ENCODE measurements at regions not wholly inside any gene's neighbourhood (a gene's known extent, or its start where the extent isn't known, plus 50 kb on each side); places are given as distances from the start of the nearest gene placed in this dataset.

DNA sequence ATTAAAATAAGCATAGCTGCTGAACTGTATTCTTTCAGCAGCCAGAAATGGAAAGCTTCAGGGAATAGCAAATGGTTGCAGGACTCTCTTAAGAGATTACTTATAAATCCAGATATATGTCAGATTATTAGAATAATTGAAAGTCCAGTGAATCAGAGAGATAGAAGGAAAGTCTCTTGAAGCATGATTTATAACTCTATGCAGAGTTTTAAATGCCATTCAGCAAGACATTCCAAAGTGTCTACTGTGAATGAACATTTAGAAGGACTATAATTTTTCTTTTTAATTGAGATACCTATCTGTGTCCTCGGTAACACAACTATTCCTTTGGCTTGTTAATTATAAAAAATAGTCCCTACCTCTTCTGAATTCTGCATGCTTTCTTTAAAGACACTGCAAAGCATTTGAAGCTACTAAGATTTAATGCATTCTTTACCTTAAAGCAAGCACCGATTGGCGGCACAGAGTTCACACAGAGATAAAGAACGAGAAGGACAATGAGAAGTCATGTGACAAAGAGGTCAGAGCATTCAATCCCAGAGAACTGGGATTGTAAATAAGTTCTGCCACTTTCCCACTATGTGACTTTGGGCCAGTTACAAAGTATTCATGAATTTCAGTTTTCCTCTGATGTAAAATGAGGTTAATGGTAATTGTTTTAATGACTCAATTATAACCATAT lies 371.0 kb upstream of the ATP2B1 start:
- no peak for DNase-seq (ENCODE audit: low read depth in 2 of 2)

DNA sequence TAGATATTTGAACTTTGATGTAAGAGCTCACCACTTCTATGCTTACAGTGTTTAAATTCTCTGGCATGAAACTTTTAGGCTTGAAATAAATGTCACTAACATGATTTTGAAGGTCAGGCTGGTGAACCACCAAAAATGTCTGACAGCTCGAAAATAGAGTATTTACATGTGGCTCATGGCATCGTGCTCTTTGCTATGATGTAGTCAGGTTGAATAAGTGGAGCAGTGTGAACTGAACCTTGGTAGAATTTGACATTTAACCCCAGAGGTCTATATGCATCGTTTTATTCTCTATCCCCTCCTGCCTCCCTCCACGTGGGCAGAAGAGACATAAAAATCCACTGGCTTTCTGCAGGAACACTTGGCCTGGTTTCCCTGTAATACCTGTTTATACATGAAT lies 369.7 kb upstream of the ATP2B1 start:
- DNase-seq (ENCODE audit: low read depth in 2 of 2), result no peak

DNA sequence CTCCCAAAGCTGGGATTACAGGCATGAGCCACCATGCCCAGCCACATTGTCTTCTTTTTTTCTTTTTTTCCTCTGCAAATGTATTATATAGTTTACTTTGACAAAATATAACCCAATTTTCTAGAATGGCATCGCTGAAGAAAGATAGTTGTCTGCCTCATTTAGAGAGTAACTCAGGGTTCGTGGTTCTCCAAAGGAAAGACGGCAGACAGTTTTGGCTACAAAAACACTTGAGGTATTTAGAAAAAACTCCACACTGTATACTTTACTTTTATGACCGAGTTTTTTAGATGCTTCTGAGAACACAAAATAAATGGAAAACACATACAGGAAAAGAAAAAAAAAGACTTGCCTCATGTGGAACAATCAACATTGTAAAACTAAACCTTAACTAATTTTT lies 369.1 kb upstream of the ATP2B1 start:
- DNase-seq (ENCODE audit: low read depth in 2 of 2), result no peak

GRCh38 chr12:90076851-90077319 lies 368.2 kb upstream of the ATP2B1 start:
- DNase-seq (ENCODE audit: low read depth in 2 of 2), result no peak

GRCh38 chr12:90075685-90076084 lies 367.0 kb upstream of the ATP2B1 start:
- DNase-seq (ENCODE audit: low read depth in 2 of 2), result no peak

DNA sequence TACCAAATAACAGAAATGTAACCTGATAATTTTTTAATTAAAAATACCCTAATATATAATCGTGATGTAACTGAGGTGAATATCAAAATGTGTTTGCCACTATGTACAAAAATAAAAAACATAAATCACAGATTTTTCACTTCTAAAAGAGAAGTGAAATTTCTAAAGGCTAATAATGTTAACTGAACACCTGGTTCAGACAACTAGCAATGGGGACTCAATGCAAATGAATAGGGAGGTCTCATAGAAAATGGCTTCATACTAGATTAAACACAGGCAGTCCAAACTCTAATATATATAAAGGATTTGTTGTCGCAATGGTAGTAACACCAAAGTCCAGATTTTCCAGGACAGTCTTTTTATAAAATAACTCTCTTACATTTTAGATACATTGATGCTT lies 365.4 kb upstream of the ATP2B1 start:
- no peak for DNase-seq (ENCODE audit: low read depth in 2 of 2)

DNA sequence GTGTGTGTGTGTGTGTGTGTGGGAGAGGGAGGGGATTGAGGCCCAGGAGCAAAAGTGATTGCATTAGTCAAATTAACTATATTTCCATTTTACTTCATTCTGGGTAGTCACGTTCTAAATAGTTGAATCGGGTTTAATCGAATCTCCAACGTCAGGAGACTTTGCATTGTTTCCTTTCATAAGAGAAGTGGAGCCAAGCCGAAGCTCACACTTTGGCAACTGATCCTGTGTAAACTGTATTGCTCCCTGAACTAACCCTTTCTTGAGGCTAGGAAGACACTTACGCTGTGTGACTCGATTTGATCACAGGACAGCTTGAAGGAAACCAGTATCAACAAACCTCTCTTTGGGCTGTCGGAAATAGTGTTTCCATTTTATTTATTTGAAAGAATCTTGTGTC lies 363.4 kb upstream of the ATP2B1 start:
- DNase-seq (ENCODE audit: low read depth in 2 of 2), result no peak

- no peak for DNase-seq (ENCODE audit: low read depth in 2 of 2)
These were observed 361.1 kb upstream of the ATP2B1 start for GRCh38 chr12:90069711-90070110.

DNA sequence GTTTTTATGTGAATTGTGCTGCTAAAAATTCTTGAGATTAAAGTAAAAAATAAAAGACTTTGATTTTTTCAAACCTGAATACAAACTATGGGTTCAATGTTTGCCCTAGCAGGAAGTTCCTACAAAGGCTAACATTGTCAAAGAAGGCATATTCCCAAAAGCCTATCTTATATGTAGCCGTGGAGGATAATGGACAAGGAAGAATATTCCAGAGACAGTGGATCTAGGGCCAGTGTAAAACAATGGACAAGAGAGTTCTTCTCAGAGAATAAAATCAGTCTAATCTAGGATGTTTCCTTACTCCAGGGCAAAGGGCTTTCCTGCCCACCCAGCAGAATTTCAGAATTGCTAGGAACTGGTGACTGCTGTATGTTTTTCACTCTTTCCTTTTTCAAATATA lies 359.2 kb upstream of the ATP2B1 start:
- DNase-seq (ENCODE audit: low read depth in 2 of 2), result no peak

GRCh38 chr12:90064852-90065801 lies 356.5 kb upstream of the ATP2B1 start:
- DNase-seq (ENCODE audit: low read depth in 2 of 2), result no peak

- DNase-seq (ENCODE audit: low read depth in 2 of 2), result no peak
These were observed 354.2 kb upstream of the ATP2B1 start for GRCh38 chr12:90062799-90063198.

DNA sequence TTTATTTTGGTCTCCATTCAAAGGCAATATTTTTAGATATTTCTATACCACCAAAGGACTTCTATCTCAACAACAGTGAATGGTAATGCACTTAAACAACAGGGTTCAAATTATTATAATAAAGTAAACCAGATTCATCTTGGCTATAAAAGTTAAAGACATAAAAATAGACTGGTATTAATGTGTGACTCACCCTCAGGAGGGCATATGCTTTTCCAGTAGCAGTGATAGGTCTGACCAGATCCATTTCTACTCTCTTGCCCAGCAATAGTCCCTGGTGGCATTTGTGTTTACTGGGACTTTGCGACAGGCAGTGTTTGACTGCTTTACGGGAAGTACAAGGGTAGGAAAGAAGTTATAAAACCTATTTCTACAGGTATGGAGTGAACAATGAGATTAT lies 353.2 kb upstream of the ATP2B1 start:
- no peak for DNase-seq (ENCODE audit: low read depth in 2 of 2)

- no peak for DNase-seq (ENCODE audit: low read depth in 2 of 2)
These were observed 351.4 kb upstream of the ATP2B1 start for GRCh38 chr12:90060031-90060430.

DNA sequence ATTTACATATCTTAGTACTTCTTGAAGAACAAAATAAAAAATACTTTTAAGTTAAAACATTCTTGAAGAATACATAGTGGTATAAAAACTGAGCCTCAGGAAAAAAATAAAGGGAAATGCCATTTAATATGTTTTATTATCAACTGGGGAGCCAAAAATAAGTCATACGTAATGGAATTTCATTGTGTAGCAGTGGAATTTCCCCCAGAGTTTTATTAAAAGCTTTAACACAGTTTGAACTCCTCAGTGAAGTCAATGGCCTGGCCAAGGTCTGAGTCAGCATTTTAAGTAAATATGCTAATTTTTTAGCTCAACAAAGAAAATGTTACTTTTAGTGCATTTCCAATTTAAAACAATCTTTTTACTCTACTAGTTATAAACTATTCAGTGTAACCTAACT lies 350.1 kb upstream of the ATP2B1 start:
- no peak for DNase-seq (ENCODE audit: low read depth in 2 of 2)

GRCh38 chr12:90055071-90055470 lies 346.4 kb upstream of the ATP2B1 start:
- DNase-seq (ENCODE audit: low read depth in 2 of 2), result no peak

DNA sequence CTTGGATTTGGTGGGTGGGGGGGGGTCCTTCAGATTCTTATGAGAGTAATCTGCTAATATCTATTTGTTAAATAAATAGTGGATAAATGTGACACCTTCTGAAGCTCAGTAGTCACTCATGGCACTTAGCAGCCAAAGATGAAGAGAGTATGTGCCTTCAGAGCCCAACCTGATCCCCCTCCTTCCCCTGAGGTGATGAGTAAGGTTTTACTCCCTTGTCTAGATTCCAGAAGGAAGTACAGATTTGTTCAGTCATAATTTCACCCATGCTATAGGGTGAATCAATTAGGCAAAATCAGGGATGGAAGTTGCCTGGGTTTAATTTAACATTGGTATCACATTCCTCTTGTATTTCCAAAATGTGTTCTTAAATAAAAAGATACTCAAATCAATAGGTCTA lies 340.3 kb upstream of the ATP2B1 start:
- DNase-seq (ENCODE audit: low read depth in 2 of 2), result no peak

DNA sequence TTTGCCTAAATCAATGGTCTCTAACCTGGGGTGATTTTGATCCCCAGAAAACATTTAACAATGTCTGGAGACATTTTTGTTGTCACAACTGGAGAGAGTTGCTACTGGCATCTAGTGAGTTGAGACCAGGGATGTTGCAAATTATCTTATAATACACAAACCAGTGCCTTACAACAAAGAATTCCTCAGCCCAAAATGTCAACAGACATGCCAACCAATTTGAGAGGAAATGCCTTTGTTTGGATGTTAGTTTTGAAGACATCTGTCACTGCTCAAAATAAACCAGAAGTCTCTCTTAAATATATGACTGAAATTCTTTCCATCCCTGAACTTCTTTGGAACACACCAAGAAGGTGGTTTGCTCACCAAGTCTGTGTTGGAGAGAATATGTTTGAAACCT lies 336.9 kb upstream of the ATP2B1 start:
- DNase-seq (ENCODE audit: low read depth in 2 of 2), result no peak

GRCh38 chr12:90044069-90044468 lies 335.4 kb upstream of the ATP2B1 start:
- DNase-seq (ENCODE audit: low read depth in 2 of 2), result no peak

GRCh38 chr12:90042920-90043641 lies 334.4 kb upstream of the ATP2B1 start:
- no peak for DNase-seq (ENCODE audit: low read depth in 2 of 2)

DNA sequence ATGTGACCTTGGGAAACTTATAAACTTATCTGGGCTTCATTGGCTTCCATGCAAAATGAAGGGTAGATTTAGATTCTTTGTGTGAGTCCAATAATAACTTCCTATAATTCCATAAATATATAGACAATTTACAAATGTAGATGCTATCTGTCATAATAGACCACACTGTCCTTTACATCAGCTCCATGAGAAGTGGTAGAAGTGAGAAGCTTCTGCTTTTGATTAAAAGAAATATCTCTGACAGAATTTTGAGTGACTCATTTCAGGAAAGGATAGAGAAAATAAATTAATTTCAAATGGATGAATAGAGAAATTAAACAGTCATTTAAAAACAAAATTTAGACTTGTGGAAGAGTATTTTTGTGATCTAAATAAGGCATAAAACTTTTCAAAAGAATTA lies 329.7 kb upstream of the ATP2B1 start:
- no peak for DNase-seq (ENCODE audit: low read depth in 2 of 2)

DNA sequence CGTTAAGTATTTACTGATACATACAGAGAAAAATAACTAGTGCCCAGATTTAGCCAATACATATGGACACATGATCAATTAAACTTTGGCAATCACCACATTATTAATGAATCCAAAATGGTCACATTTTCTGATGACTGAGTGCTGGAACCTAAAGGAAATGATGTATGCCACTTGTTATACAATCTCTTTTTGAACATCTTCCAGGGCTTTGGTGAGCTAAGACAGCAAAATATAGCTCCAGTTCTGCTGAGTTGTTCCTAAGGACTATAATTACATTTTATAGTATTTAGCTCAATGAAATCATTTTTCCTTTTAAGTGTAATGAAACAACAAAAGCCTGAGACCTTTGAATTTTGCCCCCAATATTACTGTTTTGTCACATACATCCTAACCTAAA lies 329.1 kb upstream of the ATP2B1 start:
- DNase-seq (ENCODE audit: low read depth in 2 of 2), result no peak

DNA sequence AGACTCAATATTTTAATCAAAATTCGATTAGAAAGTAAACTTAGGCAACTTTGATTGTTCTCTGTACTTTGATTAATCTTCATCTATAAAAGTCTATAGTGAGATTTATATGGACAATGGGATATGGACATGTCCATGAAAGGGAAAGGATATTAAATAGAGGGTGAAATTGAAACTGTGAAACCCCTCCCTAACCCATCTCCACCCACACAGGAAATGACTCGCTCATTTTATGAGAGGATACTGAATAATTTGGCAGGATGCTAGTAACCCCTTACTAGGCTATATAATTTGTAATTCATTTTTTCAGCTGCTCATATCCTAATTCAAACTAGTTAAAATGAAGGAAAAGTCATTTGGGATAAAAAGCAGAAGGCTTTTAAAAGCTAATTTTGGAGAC lies 328.0 kb upstream of the ATP2B1 start:
- no peak for DNase-seq (ENCODE audit: low read depth in 2 of 2)

Measured in stimulated activated CD4-positive, alpha-beta T cell treated with anti-CD3 and anti-CD28 coated beads, Interleukin-12 subunit alpha, Interleukin-12 subunit beta, amount 100 ng/mL, for 24 hours (primary cell).